Erythroblast (primary cell): ENCODE measurements at regions not wholly inside any gene's neighbourhood (a gene's known extent, or its start where the extent isn't known, plus 50 kb on each side); places are given as distances from the start of the nearest gene placed in this dataset.
"Not testable (repeated sequence)": the region's sequence is repeated elsewhere in the genome, so short reads cannot be mapped to it uniquely, and the experiment has no call there.

Experiments
- DNase-seq, 2 experiments: peaks; one replicate each; lab custom pipeline; 2025; lab: John Stamatoyannopoulos, UW
- GATA1 ChIP-seq: IDR thresholded peaks from 2 replicates; pipeline ENCODE4 v1.6.1; 2011; ENCODE audit warnings: low read depth, mild to moderate bottlenecking, control low read depth, low read length, moderate library complexity
- POLR2A ChIP-seq: IDR thresholded peaks from 2 replicates; pipeline ENCODE4 v1.6.1; 2011; ENCODE audit warnings: mild to moderate bottlenecking, low read length

- DNase-seq = no peak
- TF ChIP-seq POLR2A (no peak), GATA1 (no peak)
Observed at GRCh38 chr7:69225259-69225943, 372.9 kb upstream of the AUTS2 start.

GRCh38 chr7:69228212-69228811 is 370.0 kb upstream of the AUTS2 start:
- no peak for DNase-seq
- TF ChIP-seq POLR2A = no peak
- no peak for TF ChIP-seq GATA1

DNA sequence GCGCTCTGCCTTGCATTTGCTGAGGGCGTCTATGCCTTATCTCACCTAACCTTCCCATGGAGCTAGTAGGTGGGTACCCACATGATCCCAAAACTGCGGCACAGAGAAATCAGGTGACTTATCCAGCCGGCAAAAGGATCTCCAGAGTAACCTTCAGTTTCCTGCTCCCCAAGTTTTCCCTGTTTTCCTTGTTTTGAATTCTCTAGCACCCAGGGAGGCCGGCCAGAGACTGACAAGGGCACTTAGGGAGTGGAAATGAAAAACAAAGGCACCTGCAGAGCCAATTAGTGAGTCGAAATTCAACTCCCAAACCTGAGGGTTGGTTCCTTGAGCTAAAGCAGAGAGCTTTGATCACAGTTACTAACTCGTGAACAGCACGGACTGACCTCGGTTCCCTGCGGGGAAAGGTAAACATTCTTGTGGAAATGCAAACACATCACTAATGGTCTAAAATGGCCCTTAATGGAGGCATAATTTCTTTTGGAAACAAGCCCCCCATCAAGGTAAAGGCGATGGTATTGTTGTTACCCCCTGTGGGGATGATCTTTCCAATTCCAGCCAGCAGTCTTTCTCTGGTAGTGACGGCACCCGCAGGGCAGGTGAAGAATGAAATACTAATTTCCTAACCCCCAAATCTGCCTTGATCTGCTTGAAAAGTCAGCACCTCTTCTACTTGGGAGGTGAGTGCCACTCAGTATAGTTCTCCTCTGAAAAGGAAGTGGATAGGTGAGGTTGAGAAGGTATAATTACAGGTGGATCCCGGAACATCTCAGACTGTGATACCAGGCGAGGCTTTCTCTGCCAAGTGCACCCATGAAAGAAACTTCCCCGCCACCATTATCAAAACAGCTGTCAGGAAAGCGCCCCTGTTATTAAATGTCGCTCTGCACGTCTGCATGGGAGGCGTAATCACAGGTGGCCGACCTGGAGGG is 365.6 kb upstream of the AUTS2 start:
- no peak for TF ChIP-seq POLR2A
- TF ChIP-seq GATA1 = no peak

DNA sequence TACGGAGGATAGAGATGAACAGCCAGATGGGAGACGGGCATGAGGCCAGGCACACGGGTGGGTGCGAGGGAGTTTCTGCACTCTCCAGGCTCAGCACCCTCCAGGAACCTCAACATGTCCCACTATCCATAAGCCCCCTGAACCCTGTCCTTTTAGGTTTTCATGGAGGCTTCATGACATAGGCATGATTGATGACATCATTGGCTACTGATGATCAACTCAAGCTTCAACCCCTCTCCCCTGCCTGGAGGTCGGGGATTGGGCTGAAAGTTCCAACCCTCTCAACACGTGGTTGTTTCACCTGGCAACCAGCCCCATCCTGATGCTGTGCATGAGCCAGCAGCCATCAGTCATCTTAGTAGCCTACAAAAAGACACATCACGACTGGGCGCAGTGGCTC is 360.7 kb upstream of the AUTS2 start:
- TF ChIP-seq GATA1 = no peak
- TF ChIP-seq POLR2A = no peak
- DNase-seq = no peak

More for the DNA sequence above, 365.6 kb upstream of the AUTS2 start:
- DNase-seq = no peak

DNA sequence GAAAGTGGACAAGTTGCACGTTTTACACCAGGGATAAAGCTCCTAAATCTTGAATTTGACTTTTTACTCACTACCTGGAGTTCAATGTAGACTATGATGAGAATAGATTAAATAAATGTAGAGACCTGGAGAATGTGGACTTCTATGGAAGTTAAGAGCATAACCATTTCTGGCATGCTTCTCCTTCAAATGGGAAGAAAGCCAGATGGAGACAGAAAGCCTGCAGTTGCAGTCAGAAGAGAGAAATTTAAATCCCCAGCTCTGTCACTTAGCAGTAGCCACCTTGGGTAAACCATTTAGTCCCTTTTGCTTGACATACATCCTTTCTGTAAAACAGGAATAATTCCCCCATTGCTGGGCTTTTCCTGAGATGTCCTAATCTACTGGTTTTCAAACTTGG is 355.3 kb upstream of the AUTS2 start:
- TF ChIP-seq POLR2A = no peak
- no peak for TF ChIP-seq GATA1
- no peak for DNase-seq

- no peak for DNase-seq
- TF ChIP-seq GATA1 = no peak
- TF ChIP-seq POLR2A = no peak
Observed at GRCh38 chr7:69244701-69245100, 353.6 kb upstream of the AUTS2 start.

DNA sequence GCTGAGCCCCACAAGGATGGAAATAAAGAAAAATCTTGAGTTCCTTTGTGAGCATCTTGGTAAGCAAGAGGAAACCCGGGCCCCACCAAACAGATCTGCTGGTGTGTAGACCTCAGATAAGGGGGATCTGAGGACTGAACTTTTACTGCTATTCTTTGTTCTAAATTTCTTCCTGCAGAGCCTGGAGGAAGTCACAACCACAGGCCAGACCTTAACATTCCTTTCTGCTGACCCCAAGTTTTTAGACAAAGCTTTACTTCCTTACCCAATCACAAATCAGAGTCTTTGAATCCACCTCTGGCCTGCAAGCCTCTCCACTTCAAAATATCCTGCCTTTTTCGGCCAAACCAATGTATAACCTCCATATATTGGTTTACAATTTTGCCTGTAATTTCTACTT is 352.6 kb upstream of the AUTS2 start:
- TF ChIP-seq POLR2A (no peak), GATA1 (no peak)
- DNase-seq = no peak

GRCh38 chr7:69246758-69247157 is 351.5 kb upstream of the AUTS2 start:
- TF ChIP-seq GATA1 (no peak), POLR2A (no peak)

DNA sequence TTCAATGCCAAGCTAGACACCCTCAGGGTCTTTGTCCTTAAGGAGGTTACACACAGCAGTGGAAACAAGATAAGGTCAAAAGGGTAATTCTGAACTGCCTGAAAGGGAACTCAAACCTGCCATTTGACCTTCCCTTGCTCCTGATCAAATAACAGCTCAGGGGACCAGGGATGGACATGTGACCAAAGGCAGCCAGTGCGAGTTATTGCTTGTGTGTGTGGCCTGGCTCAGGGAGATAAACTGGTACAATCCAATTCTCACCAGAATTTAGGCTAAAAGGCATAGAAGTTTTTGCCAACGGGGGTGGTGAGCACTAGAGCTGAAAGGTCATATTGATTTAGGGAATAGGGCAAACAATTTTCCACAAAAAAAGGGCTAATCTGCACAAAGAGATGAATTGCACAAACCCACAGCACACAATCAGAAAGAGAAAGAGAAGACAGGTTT is 349.9 kb upstream of the AUTS2 start:
- DNase-seq = not testable (repeated sequence)

More at GRCh38 chr7:69246758-69247157, 351.5 kb upstream of the AUTS2 start:
- no peak for DNase-seq

DNA sequence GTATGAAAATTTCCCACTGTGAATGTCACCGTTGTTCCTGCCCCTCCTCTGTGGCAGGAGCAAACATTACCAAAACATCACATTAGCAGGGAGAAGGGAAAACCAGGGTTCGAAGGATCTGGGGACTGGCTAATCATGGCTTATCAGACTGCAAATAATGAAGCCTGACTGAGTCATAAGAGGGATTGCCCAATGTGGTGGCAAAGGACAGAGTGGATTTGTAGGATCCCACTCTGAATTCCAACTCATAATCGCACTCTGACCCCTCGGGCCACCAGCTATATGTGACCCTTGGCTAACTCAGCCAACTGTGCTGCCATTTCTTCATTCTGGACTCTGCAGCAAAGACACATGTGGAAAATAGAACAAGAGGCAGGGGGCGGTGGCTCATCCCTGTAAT is 347.3 kb upstream of the AUTS2 start:
- DNase-seq = no peak
- TF ChIP-seq POLR2A (no peak), GATA1 (no peak)

DNA sequence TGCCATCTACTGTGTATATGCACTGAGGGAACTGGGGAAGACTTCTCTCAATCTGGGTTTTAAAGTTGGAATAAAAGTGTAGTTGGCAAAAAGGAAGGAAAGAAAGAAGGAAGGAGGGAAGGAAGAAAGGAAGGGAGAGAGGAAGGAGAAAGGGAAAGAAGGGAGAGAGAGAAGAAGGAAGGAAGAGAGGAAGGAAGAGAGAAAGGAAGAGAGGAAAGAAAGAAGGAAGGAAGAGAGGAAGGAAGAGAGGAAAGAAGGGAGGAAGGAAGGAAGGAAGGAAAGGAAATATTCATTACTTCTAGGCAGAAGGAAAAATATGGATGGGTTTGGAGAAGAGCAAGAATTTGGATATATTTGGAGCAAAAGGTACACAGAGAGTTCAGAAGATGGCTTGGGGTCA is 343.6 kb upstream of the AUTS2 start:
- no peak for TF ChIP-seq GATA1
- no peak for DNase-seq

DNA sequence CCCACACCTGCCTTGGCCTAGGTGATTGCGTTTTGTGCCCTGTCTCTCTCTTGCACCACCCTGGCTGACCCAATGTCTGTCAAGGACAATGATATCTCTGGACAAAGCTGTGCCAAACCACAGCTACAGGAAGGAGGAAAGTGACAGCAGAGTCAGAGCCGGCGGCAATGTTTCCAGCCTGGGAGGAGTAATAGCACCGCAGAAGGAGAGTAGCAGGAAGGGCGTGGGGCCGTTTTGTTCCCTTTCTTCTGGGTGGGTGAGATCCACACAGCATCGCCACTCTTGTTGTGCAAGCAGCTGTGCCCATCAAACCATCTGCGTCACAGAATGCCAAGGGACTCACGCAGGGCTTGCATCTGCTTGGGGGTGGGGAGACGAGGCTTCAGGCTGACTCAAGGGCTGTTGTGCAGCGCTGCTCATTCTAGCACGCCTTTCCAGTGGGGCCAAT is 341.6 kb upstream of the AUTS2 start:
- no peak for DNase-seq
- no peak for TF ChIP-seq GATA1
- TF ChIP-seq POLR2A = no peak

- no peak for TF ChIP-seq GATA1
- no peak for TF ChIP-seq POLR2A
- no peak for DNase-seq
Observed at GRCh38 chr7:69257592-69257991, 340.7 kb upstream of the AUTS2 start.

- no peak for DNase-seq
- no peak for TF ChIP-seq GATA1
- TF ChIP-seq POLR2A = no peak
Observed at GRCh38 chr7:69259445-69259844, 338.8 kb upstream of the AUTS2 start.

GRCh38 chr7:69260023-69260422 is 338.3 kb upstream of the AUTS2 start:
- no peak for TF ChIP-seq POLR2A
- TF ChIP-seq GATA1 = no peak

More at GRCh38 chr7:69260023-69260422, 338.3 kb upstream of the AUTS2 start:
- DNase-seq = no peak
